Gastrocnemius medialis (tissue), 4 donors: ENCODE measurements at regions not wholly inside any gene's neighbourhood (a gene's known extent, or its start where the extent isn't known, plus 50 kb on each side); places are given as distances from the start of the nearest gene placed in this dataset.
"Not testable (repeated sequence)": the region's sequence is repeated elsewhere in the genome, so short reads cannot be mapped to it uniquely, and the experiment has no call there.

Source experiments
- ATAC-seq, 2 donors: fragments of 150-250 bp; one replicate each; pipeline ENCODE4 v1.9.1; 2016
- DNase-seq, 2 donors: peaks; one replicate each; pipeline ENCODE4 v3.0.0-alpha.2; 2019
- H3K27ac ChIP-seq, 4 donors: fragments of 200-600 bp; sonication (generic); 1 replicate in 1 of 4; 2 replicates in 3 of 4; pipeline ENCODE4 v1.5.1; 2016 to 2018; ENCODE audit warnings: mild to moderate bottlenecking in 2 of 4, moderate library complexity in 1 of 4
- H3K27me3 ChIP-seq, 3 donors: fragments of 200-600 bp; sonication (generic) in 2 of 3; 1 replicate in 1 of 3; 2 replicates in 2 of 3; pipeline versions ENCODE4 v1.5.1 to v1.6.0; 2016 to 2019; ENCODE audit warnings: mild to moderate bottlenecking in 1 of 3, moderate library complexity in 1 of 3
- H3K36me3 ChIP-seq, 2 donors: fragments of 200-600 bp; sonication (generic) in 1 of 2; one replicate each; pipeline ENCODE4 v1.5.1; 2017 to 2018
- H3K4me1 ChIP-seq, 2 donors: fragments of 200-600 bp; sonication (generic) in 1 of 2; one replicate each; pipeline ENCODE4 v1.5.1; 2016 to 2017; ENCODE audit warnings: mild to moderate bottlenecking in 2 of 2
- H3K4me3 ChIP-seq, 4 donors: fragments of 200-600 bp; sonication (generic) in 3 of 4; 1 replicate in 1 of 4; 2 replicates in 3 of 4; pipeline ENCODE4 v1.5.1; 2016 to 2019; ENCODE audit warnings: mild to moderate bottlenecking in 2 of 4
- H3K9me3 ChIP-seq, 3 donors: fragments of 200-600 bp; sonication (generic) in 2 of 3; 1 replicate in 1 of 3; 2 replicates in 2 of 3; pipeline ENCODE4 v1.5.1; 2016 to 2019
- CTCF ChIP-seq, 5 experiments: fragments of 450-650 bp in 3 of 5; fragments of 200-600 bp in 2 of 5; sonication (generic) in 2 of 5; IDR thresholded peaks in 4 of 5; conservative IDR thresholded peaks in 1 of 5; 1 replicate in 4 of 5; 2 replicates in 1 of 5; pipeline ENCODE4 v1.5.1; 2016 to 2019; ENCODE audit warnings: antibody characterized with exemption in 5 of 5, mild to moderate bottlenecking in 3 of 5, moderate library complexity in 3 of 5
- POLR2A ChIP-seq, 2 donors: fragments of 450-650 bp; IDR thresholded peaks; one replicate each; pipeline ENCODE4 v1.6.1; 2017; ENCODE audit warnings: antibody characterized with exemption in 2 of 2, mild to moderate bottlenecking in 2 of 2, moderate library complexity in 2 of 2
- in situ Hi-C, 4 donors: fragments of 200-750 bp; cut with MboI; loops; one replicate each; pipeline versions ENCODE4 v1.15.0 to v1.8.0; 2017; ENCODE audit warnings: low sequenced_read_pairs in 4 of 4
- intact Hi-C: fragments of 100-400 bp; cut with DNase I; formaldehyde crosslinking; loops from one replicate; pipeline ENCODE4 v1.15.1; 2023; ENCODE audit warnings: low total_unique reads

- H3K27me3 ChIP-seq: no peaks in the 10 kb centered on the region
- TF ChIP-seq POLR2A (IDR thresholded peaks at IDR 0.05) (no peak), CTCF (IDR thresholded peaks at IDR 0.05 in 4 of 5, conservative IDR thresholded peaks at IDR 0.05 in 1 of 5) (no peak)
- in situ Hi-C loops (no loop called here), intact Hi-C loops (no loop called here)
- no peak overlapping the region for H3K27ac ChIP-seq
- DNase-seq (no peak), ATAC-seq (no peak)
- no peaks in the 10 kb centered on the region for H3K4me1 ChIP-seq
- H3K9me3 ChIP-seq: no peaks in the 10 kb centered on the region
- no peaks in the 10 kb centered on the region for H3K36me3 ChIP-seq
- no peak overlapping the region for H3K4me3 ChIP-seq
These were observed 162.6 kb downstream of the DMAC1 start for GRCh38 chr9:7636838-7637467.

GRCh38 chr9:7636309-7636708, 163.3 kb downstream of the DMAC1 start:
- in situ Hi-C loops: no loop called here
- Histone ChIP-seq H3K4me3 (no peak overlapping the region), H3K9me3 (no peaks in the 10 kb centered on the region), H3K27ac (no peak overlapping the region), H3K27me3 (no peaks in the 10 kb centered on the region), H3K36me3 (no peaks in the 10 kb centered on the region), H3K4me1 (no peaks in the 10 kb centered on the region)
- DNase-seq (no peak), ATAC-seq (no peak)
- TF ChIP-seq CTCF (IDR thresholded peaks at IDR 0.05 in 4 of 5, conservative IDR thresholded peaks at IDR 0.05 in 1 of 5) (no peak), POLR2A (IDR thresholded peaks at IDR 0.05) (no peak)
- intact Hi-C loops: no loop called here

GRCh38 chr9:7626571-7627029, 173.0 kb downstream of the DMAC1 start:
- H3K4me1 ChIP-seq, H3K4me3 ChIP-seq, H3K9me3 ChIP-seq, H3K27ac ChIP-seq, ATAC-seq, DNase-seq, H3K27me3 ChIP-seq, H3K36me3 ChIP-seq, in situ Hi-C loops, intact Hi-C loops: not testable (repeated sequence)

GRCh38 chr9:7622481-7622880, 177.1 kb downstream of the DMAC1 start:
- no peak overlapping the region for H3K27ac ChIP-seq
- no peak for ATAC-seq

GRCh38 chr9:7615344-7615743, 184.2 kb downstream of the DMAC1 start:
- no peak for ATAC-seq
- H3K9me3 ChIP-seq: no peaks in the 10 kb centered on the region
- H3K36me3 ChIP-seq: no peaks in the 10 kb centered on the region
- no peaks in the 10 kb centered on the region for H3K4me1 ChIP-seq
- intact Hi-C loops (no loop called here), in situ Hi-C loops (no loop called here)
- TF ChIP-seq POLR2A (IDR thresholded peaks at IDR 0.05) (no peak), CTCF (IDR thresholded peaks at IDR 0.05 in 4 of 5, conservative IDR thresholded peaks at IDR 0.05 in 1 of 5) (no peak)
- H3K27me3 ChIP-seq: no peaks in the 10 kb centered on the region
- no peak overlapping the region for H3K27ac ChIP-seq
- no peak for DNase-seq
- H3K4me3 ChIP-seq: no peak overlapping the region

More at GRCh38 chr9:7622481-7622880, 177.1 kb downstream of the DMAC1 start:
- H3K4me1 ChIP-seq: no peaks in the 10 kb centered on the region
- no peak overlapping the region for H3K4me3 ChIP-seq
- intact Hi-C loops (no loop called here), in situ Hi-C loops (no loop called here)
- DNase-seq: no peak
- TF ChIP-seq CTCF (IDR thresholded peaks at IDR 0.05 in 4 of 5, conservative IDR thresholded peaks at IDR 0.05 in 1 of 5) (no peak), POLR2A (IDR thresholded peaks at IDR 0.05) (no peak)
- no peaks in the 10 kb centered on the region for H3K9me3 ChIP-seq
- no peaks in the 10 kb centered on the region for H3K27me3 ChIP-seq
- no peaks in the 10 kb centered on the region for H3K36me3 ChIP-seq
